ENCODE measurements at regions not wholly inside any gene's neighbourhood (a gene's known extent, or its start where the extent isn't known, plus 50 kb on each side); places are given as distances from the start of the nearest gene placed in this dataset.

DNA sequence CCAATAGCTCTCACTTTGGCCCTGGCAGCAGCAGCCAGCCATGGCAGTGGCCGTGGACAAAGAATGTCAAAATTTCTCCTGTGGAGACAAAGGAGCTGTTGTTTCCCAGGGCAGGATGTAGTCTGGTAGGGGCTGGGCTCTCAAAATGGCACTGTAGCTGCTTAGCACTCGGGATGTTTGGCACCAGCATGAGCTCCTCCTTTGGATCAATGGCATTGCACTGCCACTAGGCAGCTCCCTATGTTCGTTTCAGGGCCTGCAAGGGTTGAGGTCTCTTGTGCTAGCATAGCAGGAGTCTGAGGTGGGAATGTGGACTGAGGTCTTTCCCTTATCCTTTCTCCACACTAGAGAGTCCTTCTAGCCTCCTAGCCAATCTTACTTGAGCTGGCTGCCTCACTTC lies 948.8 kb upstream of the FAM98A start:
- Histone ChIP-seq H3K36me3 (ENCODE audit: control insufficient read depth, insufficient read depth, low read length) (no peaks in the 10 kb centered on the region), H3K4me3 (ENCODE audit: low read depth, low read length) (no peak overlapping the region), H3K27me3 (ENCODE audit: control insufficient read depth, insufficient read depth, low read length) (no peaks in the 10 kb centered on the region)
- no peak for FAIRE-seq
- TF ChIP-seq, protein P1, sequence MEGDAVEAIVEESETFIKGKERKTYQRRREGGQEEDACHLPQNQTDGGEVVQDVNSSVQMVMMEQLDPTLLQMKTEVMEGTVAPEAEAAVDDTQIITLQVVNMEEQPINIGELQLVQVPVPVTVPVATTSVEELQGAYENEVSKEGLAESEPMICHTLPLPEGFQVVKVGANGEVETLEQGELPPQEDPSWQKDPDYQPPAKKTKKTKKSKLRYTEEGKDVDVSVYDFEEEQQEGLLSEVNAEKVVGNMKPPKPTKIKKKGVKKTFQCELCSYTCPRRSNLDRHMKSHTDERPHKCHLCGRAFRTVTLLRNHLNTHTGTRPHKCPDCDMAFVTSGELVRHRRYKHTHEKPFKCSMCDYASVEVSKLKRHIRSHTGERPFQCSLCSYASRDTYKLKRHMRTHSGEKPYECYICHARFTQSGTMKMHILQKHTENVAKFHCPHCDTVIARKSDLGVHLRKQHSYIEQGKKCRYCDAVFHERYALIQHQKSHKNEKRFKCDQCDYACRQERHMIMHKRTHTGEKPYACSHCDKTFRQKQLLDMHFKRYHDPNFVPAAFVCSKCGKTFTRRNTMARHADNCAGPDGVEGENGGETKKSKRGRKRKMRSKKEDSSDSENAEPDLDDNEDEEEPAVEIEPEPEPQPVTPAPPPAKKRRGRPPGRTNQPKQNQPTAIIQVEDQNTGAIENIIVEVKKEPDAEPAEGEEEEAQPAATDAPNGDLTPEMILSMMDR (IDR thresholded peaks at IDR 0.05; ENCODE audit: insufficient read depth, low read length, severe bottlenecking) = no peak
- no peak for DNase-seq (ENCODE audit: low read depth)

DNA sequence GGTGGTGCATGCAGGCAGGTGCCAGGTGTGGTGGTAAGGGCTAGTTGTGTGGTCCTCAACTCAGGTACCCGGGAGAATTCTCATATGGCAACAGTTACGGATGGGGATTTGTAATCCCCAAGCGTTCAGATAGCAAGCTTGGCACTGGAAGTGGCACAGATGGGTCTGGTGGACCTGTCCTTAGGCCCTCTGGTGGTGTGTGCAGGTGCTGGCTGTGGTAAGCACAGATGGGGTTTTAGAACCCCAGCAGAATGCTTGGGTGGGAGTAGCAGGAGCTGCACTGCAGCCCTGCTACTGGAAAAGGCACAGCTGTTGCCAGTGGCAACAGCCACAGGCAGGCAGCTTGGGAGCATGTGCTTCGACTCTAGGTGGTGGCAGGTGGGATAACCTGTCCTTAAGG lies 948.2 kb upstream of the FAM98A start:
- Histone ChIP-seq H3K27me3 (ENCODE audit: control insufficient read depth, insufficient read depth, low read length) (no peaks in the 10 kb centered on the region), H3K36me3 (ENCODE audit: control insufficient read depth, insufficient read depth, low read length) (no peaks in the 10 kb centered on the region), H3K4me3 (ENCODE audit: low read depth, low read length) (no peak overlapping the region)
- TF ChIP-seq, protein P1 (IDR thresholded peaks at IDR 0.05; ENCODE audit: insufficient read depth, low read length, severe bottlenecking) = no peak
- no peak for DNase-seq (ENCODE audit: low read depth)
- no peak for FAIRE-seq

DNA sequence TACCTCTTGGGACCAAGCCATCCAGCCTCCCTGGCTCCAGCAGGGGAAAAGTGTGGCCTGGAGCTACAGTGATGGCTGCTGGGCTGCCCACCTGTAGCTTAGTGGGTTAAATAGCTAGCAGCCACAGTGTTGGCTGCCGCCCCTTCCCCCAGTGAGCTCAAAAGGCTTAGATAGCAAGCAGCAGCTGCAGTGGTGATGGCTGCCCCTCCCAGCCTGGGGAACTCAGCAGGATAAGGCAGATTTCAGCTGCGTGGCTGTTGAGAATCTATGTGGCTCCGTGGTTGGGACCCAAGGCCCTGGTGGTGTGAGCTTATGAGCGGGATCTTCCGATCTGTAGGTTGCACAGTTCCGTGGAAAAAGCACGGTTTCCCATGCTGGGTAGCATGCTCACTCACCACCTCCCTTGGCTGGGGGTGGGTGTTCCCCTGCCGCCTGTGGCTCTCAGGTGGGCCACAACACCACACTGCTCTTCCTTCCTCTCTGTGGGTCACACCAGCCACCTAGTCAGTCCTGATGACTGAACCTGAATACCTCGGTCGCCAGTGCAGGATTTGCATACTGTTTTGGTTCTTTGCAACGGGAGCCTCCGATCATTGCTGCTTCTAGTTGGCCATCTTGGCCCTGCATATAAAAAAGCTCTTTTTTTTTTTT lies 946.5 kb upstream of the FAM98A start:
- Histone ChIP-seq H3K27me3 (ENCODE audit: control insufficient read depth, insufficient read depth, low read length) (no peaks in the 10 kb centered on the region), H3K4me3 (ENCODE audit: low read depth, low read length) (no peak overlapping the region), H3K36me3 (ENCODE audit: control insufficient read depth, insufficient read depth, low read length) (no peaks in the 10 kb centered on the region)
- DNase-seq (ENCODE audit: low read depth) (no peak), FAIRE-seq (no peak)
- TF ChIP-seq, protein P1 (IDR thresholded peaks at IDR 0.05; ENCODE audit: insufficient read depth, low read length, severe bottlenecking) = no peak

DNA sequence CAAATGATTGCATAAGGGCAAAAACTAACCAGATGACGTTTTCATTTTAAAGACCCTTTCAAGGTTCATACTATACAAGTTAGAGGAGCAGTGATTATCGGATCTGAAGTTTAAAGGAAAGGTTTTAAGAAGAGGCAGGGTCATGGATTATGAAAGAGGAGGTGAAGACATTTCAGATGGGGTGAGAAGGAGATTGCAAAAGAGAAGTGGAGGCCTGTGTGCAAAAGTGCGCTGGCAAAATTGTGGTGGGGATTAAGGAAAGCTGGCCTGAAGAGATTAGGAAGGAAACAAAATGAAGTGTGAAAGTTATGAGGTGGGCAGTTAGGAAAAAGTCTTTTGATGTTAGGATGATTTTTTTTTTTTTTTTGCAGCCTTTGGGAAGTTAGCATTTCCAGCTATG lies 935.7 kb upstream of the FAM98A start:
- no peak overlapping the region for H3K4me3 ChIP-seq (ENCODE audit: low read depth, low read length)
- TF ChIP-seq, protein P1 (IDR thresholded peaks at IDR 0.05; ENCODE audit: insufficient read depth, low read length, severe bottlenecking) = no peak
- FAIRE-seq (no peak), DNase-seq (ENCODE audit: low read depth) (no peak)
- no peaks in the 10 kb centered on the region for H3K27me3 ChIP-seq (ENCODE audit: control insufficient read depth, insufficient read depth, low read length)
- no peaks in the 10 kb centered on the region for H3K36me3 ChIP-seq (ENCODE audit: control insufficient read depth, insufficient read depth, low read length)

DNA sequence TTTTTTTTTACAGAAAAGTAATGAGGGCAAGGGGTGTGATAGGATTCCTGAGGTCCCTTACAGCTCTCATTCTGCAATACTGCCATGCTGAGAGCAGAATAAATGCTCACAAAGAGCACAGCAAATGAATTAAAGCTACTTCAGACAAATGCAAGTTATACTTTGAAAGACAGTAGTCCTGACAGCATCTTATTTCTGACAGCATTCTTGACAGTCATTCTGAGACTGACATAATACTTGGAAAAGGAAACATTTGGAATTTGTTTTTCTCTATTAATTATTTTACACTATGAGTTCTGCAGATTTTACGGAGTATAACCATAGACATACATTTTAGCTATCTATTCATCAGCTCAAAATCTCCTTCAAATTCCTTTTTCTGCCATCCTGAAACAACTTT lies 935.2 kb upstream of the FAM98A start:
- FAIRE-seq (no peak), DNase-seq (ENCODE audit: low read depth) (no peak)
- no peak overlapping the region for H3K4me3 ChIP-seq (ENCODE audit: low read depth, low read length)
- no peaks in the 10 kb centered on the region for H3K27me3 ChIP-seq (ENCODE audit: control insufficient read depth, insufficient read depth, low read length)
- TF ChIP-seq, protein P1 (IDR thresholded peaks at IDR 0.05; ENCODE audit: insufficient read depth, low read length, severe bottlenecking) = no peak
- H3K36me3 ChIP-seq (ENCODE audit: control insufficient read depth, insufficient read depth, low read length) = no peaks in the 10 kb centered on the region

DNA sequence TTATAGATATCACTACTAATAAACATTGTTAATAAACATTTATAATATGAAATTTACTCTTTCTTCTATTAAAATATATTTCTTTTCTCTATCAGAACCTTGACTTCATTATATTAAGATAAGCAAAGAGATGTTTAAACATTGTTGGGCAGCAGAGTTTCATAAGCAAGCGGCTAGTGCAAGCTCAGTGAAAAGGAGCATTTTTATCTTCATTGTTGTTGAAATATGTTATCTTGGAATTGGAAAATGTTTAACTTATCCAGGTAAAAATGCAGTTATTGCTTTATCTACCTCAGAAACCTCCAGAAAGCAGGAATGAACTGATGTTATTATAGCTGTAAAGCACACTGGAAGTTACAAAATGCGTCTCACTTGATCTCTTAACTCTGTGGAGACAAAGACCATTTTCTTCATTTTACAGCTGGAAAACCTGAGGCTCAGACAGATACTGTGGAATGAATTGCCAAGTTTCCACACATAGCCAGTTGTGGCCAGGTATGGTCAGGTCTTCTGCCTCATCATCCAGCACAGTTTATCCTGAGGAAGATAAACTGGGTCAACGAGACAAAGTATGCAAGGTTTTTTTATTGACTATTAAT lies 934.6 kb upstream of the FAM98A start:
- Histone ChIP-seq H3K36me3 (ENCODE audit: control insufficient read depth, insufficient read depth, low read length) (no peaks in the 10 kb centered on the region), H3K4me3 (ENCODE audit: low read depth, low read length) (no peak overlapping the region), H3K27me3 (ENCODE audit: control insufficient read depth, insufficient read depth, low read length) (no peaks in the 10 kb centered on the region)
- no peak for DNase-seq (ENCODE audit: low read depth)
- no peak for FAIRE-seq
- TF ChIP-seq, protein P1 (IDR thresholded peaks at IDR 0.05; ENCODE audit: insufficient read depth, low read length, severe bottlenecking) = no peak
